GM19351 (cell line): ENCODE measurements at regions not wholly inside any gene's neighbourhood (a gene's known extent, or its start where the extent isn't known, plus 50 kb on each side); places are given as distances from the start of the nearest gene placed in this dataset.
A peak's percentile ranks its signal among the peaks of the same experiment; 100 is the strongest.

ENCODE experiments used
- ATAC-seq: cut with Tn5 transposase; IDR thresholded peaks from one replicate; pipeline ENCODE4 v1.9.1; 2021; ENCODE audit warnings: mild to moderate bottlenecking, moderate library complexity; ENCODE audit not compliant: unreplicated experiment

GRCh38 chr7:114130866-114131265, 212.1 kb upstream of the PPP1R3A start:
- no peak for ATAC-seq

GRCh38 chr7:114128880-114129279, 210.1 kb upstream of the PPP1R3A start:
- ATAC-seq = no peak

GRCh38 chr7:114126095-114126494, 207.3 kb upstream of the PPP1R3A start:
- no peak for ATAC-seq

GRCh38 chr7:114112806-114113205, 194.0 kb upstream of the PPP1R3A start:
- ATAC-seq = no peak

- ATAC-seq = no peak
These were observed 191.9 kb upstream of the PPP1R3A start for GRCh38 chr7:114110666-114111065.

- no peak for ATAC-seq
These were observed 190.9 kb upstream of the PPP1R3A start for GRCh38 chr7:114109721-114110120.

- no peak for ATAC-seq
These were observed 190.5 kb upstream of the PPP1R3A start for GRCh38 chr7:114109304-114109703.

GRCh38 chr7:114108510-114108909, 189.7 kb upstream of the PPP1R3A start:
- no peak for ATAC-seq

- no peak for ATAC-seq
These were observed 188.7 kb upstream of the PPP1R3A start for GRCh38 chr7:114107522-114107921.

GRCh38 chr7:114104035-114104434, 185.2 kb upstream of the PPP1R3A start:
- ATAC-seq = no peak

- no peak for ATAC-seq
These were observed 184.2 kb upstream of the PPP1R3A start for GRCh38 chr7:114102996-114103395.

GRCh38 chr7:114102131-114102530, 183.3 kb upstream of the PPP1R3A start:
- no peak for ATAC-seq

GRCh38 chr7:114100810-114101209, 182.0 kb upstream of the PPP1R3A start:
- no peak for ATAC-seq

- ATAC-seq = no peak
These were observed 180.5 kb upstream of the PPP1R3A start for GRCh38 chr7:114099337-114099736.

GRCh38 chr7:114095885-114096284, 177.1 kb upstream of the PPP1R3A start:
- ATAC-seq = no peak

- no peak for ATAC-seq
These were observed 169.7 kb upstream of the PPP1R3A start for GRCh38 chr7:114088470-114088940.

- no peak for ATAC-seq
These were observed 169.1 kb upstream of the PPP1R3A start for GRCh38 chr7:114087653-114088469.

GRCh38 chr7:114086914-114087652, 168.3 kb upstream of the PPP1R3A start:
- no peak for ATAC-seq

- ATAC-seq = peak; percentile 29
These were observed 167.7 kb upstream of the PPP1R3A start for GRCh38 chr7:114086537-114086913.

- peak; percentile 34 for ATAC-seq
These were observed 167.0 kb upstream of the PPP1R3A start for GRCh38 chr7:114085592-114086501.

- ATAC-seq = peak; percentile 30
These were observed 166.4 kb upstream of the PPP1R3A start for GRCh38 chr7:114085313-114085591.
